AG10803 (cell line): ENCODE measurements at regions not wholly inside any gene's neighbourhood (a gene's known extent, or its start where the extent isn't known, plus 50 kb on each side); places are given as distances from the start of the nearest gene placed in this dataset.

Experiments
- DNase-seq: peaks from one replicate; pipeline ENCODE4 v3.0.0; 2010; ENCODE audit warnings: low read depth
- H3K4me3 ChIP-seq: 2 replicates; pipeline ENCODE4 v1.5.1; 2011; ENCODE audit warnings: mild to moderate bottlenecking, low read length, control low read depth
- TF ChIP-seq, protein P1 (sequence below): conservative IDR thresholded peaks from 2 replicates; pipeline ENCODE4 v1.5.1; 2011; ENCODE audit warnings: mild to moderate bottlenecking, low read length, control low read depth, inconsistent platforms

DNA sequence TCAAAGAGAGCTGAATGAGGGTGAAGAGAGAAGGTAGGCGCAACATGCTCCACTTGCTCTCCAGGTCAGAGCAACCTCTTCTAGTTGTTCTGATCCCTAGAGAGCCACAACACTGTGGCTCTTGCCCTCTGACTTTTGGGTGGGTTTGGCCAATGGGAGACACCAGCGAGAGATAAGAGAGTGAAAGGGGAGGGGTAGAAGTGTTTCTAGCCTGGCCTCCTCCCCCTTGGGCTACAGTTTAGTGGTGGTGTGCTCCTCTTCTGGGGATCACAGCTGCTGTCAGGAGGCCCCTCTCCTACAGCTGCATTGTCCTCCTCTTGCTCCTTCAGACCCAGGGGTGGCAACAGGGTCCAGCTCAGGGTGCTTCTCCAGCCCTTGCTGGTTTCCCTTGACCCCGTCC lies 454.8 kb downstream of the FUT8 start:
- TF ChIP-seq, protein P1, sequence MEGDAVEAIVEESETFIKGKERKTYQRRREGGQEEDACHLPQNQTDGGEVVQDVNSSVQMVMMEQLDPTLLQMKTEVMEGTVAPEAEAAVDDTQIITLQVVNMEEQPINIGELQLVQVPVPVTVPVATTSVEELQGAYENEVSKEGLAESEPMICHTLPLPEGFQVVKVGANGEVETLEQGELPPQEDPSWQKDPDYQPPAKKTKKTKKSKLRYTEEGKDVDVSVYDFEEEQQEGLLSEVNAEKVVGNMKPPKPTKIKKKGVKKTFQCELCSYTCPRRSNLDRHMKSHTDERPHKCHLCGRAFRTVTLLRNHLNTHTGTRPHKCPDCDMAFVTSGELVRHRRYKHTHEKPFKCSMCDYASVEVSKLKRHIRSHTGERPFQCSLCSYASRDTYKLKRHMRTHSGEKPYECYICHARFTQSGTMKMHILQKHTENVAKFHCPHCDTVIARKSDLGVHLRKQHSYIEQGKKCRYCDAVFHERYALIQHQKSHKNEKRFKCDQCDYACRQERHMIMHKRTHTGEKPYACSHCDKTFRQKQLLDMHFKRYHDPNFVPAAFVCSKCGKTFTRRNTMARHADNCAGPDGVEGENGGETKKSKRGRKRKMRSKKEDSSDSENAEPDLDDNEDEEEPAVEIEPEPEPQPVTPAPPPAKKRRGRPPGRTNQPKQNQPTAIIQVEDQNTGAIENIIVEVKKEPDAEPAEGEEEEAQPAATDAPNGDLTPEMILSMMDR: no peak
- DNase-seq: no peak

DNA sequence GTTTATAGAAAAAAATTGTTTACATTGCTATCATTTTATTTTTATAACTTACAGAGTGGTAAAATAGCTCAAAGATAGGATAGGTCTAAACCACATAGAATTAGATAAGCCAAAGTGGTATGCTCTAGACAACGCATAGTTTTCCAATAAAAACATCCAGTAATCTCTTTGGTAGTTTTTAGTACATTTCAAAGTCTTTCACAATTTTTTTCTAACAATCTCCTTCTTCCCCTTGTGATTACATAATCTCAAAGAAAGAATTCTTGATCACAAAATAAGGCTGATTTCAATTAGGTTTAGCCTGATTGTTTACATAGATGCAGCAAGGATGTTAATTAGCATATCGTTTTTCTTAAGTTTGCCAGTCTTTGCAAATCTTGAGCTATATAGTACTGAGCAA lies 460.0 kb downstream of the FUT8 start:
- peak; percentile 49 for DNase-seq
- H3K4me3 ChIP-seq: no peak overlapping the region
- TF ChIP-seq, protein P1: no peak

More for the DNA sequence above, 454.8 kb downstream of the FUT8 start:
- H3K4me3 ChIP-seq: no peak overlapping the region

DNA sequence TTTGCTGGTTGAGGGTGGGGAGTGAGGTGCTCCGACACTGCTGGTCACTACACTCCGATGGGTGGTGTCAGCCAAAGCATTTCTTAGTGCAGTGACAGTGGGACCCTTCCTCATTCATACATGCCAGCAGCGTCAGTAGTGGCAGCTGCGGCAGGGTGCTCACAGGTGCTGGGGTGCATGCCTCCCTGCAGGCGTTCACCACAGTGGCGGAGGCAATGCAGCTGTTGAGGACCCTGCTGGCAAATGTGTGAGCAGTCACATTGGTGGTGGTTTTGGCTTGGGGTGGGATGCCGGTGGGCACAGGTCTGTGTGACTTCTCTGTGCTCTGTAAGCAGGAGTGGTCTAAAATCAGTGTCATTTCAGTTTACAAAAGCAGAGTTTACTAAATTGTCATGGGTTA lies 464.6 kb downstream of the FUT8 start:
- no peak for DNase-seq
- TF ChIP-seq, protein P1: no peak
- H3K4me3 ChIP-seq: no peak overlapping the region

DNA sequence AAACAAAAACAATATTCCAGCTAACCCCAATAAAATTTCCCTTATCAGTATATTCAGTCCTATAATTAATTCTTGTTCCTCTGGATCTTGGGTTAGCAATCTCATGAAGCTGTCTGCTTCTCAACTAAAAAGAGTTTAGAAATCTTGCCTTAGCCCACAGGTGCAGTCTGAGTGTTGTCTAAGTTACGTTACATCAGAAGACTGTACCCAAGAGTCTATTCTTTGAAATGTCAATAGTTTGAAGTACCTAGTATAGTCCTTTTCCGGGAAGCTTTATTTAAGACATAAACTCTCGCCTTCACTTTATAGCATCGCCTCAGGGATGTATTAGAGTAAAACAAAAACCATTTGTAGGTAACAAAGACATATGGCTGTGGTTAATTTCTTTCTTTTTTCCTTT lies 465.1 kb downstream of the FUT8 start:
- no peak overlapping the region for H3K4me3 ChIP-seq
- TF ChIP-seq, protein P1: no peak
- no peak for DNase-seq

DNA sequence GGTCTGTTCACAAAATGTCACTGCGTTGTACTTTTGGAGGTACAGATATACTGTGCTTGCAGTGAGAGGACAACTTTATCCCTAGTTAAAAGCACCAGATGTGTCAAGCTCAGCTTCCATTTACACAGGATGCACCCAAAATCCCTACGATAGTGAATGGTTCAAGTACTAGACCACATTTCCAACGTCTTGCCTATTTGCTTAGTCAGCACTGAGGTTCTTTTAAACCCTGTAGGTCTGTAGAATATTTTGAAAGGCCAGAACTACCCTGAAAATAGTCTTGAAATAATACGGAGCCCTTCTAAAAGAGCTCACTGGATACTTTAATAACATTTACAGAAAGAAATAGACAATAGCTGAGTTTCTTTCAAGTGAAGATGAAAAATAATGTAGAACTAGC lies 466.1 kb downstream of the FUT8 start:
- TF ChIP-seq, protein P1: no peak
- no peak overlapping the region for H3K4me3 ChIP-seq
- DNase-seq: no peak

DNA sequence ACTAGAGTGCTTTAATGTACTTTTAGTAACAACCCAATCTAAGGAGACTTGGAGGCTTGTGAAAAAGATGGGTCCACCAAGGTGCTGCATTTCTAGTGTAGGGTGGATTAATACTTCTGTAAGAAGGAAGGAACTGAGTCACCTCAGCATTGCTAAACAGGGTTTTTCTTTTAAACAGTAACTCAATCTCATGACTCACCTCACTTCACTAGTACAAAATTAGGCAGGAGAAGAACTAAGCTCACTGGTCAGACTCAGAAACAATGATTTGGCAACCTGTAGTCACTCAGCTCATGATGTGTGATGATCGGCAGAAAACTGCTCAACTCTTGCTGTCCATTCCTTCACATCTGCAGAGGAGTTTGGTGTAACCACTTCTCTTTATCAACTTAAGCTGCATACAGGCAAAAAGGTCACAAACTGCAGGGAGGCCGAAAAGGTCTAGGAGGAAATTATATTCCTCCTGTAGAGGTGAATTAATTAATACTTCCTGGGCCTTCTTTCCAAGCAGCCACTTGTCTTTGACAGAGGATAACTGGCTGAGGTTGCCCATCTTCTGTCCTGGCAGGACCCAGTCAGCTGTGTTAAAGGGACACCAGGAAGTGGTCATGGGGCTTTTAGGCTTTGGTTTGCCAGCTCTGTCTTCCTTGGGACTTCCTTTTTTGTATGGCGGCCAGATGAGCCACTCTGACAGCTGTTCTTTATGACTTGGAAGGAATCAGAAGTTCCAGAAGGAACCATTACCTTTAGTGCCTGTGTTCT lies 466.9 kb downstream of the FUT8 start:
- no peak overlapping the region for H3K4me3 ChIP-seq
- peak; percentile 80 for DNase-seq
- TF ChIP-seq, protein P1: no peak

DNA sequence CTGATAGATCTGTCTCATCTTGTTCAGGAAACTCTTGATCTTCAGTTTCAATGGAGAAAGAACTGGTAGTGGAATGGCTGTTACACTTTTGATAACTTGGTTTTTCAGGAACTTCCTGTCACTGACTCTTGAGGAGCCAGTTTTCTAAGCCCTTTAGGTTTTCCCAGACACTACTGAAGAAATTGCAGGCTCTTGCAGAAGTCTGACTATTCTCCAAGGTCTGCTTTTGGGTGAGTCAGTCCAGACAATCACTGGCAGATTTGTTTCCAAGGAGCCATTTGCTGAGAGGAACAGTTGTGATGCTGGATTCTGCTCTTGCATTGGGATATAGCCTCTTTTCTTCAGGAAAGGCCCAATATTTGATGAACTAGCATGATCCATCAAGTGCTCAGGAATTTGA lies 468.0 kb downstream of the FUT8 start:
- TF ChIP-seq, protein P1: no peak
- DNase-seq: peak; percentile 81
- H3K4me3 ChIP-seq: no peak overlapping the region
